Panc1 (cell line): ENCODE measurements at regions not wholly inside any gene's neighbourhood (a gene's known extent, or its start where the extent isn't known, plus 50 kb on each side); places are given as distances from the start of the nearest gene placed in this dataset.
A peak's percentile ranks its signal among the peaks of the same experiment; 100 is the strongest.

Source experiments
- ATAC-seq: fragments of 200-7000 bp; cut with Tn5 transposase; 2 replicates; pipeline ENCODE4 v1.9.1; 2020; ENCODE audit warnings: mild to moderate bottlenecking, moderate library complexity
- BruUV-seq: library from RNA; stranded (reverse); fragments of 400-500 nt; replicated peaks from 2 replicates; lab custom pipeline; 2021; lab: Mats Ljungman, UMichigan
- CTCF ChIA-PET: fragments of 300-600 bp; sonication (Branson Sonifier 250); formaldehyde crosslinking; loops from one replicate; lab custom pipeline; 2022; ENCODE audit warnings: antibody characterized with exemption; lab: Charles Lee
- POLR2A ChIA-PET: fragments of 300-600 bp; sonication (Branson Sonifier 250); formaldehyde crosslinking; loops from one replicate; lab custom pipeline; 2022; ENCODE audit warnings: antibody characterized with exemption; lab: Charles Lee
- DNase-seq: peaks from one replicate; pipeline ENCODE4 v3.0.0-alpha.2; 2010; ENCODE audit warnings: low read depth, low spot score
- H3K27ac ChIP-seq: 2 replicates; pipeline ENCODE4 v1.5.1; 2011; ENCODE audit warnings: mild to moderate bottlenecking, low read length, inconsistent platforms
- H3K27me3 ChIP-seq: fragments of 200-500 bp; sonication (Bioruptor generic); 2 replicates; pipeline ENCODE4 v1.6.0; 2014; ENCODE audit warnings: low read length, inconsistent platforms; ENCODE audit not compliant: control insufficient read depth, insufficient read depth
- H3K36me3 ChIP-seq: fragments of 200-500 bp; sonication (Bioruptor generic); 2 replicates; pipeline ENCODE4 v1.5.1; 2014; ENCODE audit warnings: inconsistent platforms, mild to moderate bottlenecking, low read length, moderate library complexity; ENCODE audit not compliant: control insufficient read depth, insufficient read depth
- H3K4me1 ChIP-seq: 2 replicates; pipeline ENCODE4 v1.5.1; 2011; ENCODE audit warnings: inconsistent platforms, mild to moderate bottlenecking, low read length, moderate library complexity; ENCODE audit not compliant: control insufficient read depth, insufficient read depth
- H3K4me3 ChIP-seq, 2 experiments: 2 replicates each; pipeline ENCODE4 v1.5.1; 2011 to 2012; ENCODE audit warnings: low read depth in 2 of 2, low read length in 2 of 2, mild to moderate bottlenecking in 2 of 2, inconsistent platforms in 1 of 2, moderate library complexity in 1 of 2
- H3K9me3 ChIP-seq: fragments of 200-500 bp; sonication (Bioruptor generic); 2 replicates; pipeline ENCODE4 v1.5.1; 2014; ENCODE audit warnings: low read depth, mild to moderate bottlenecking, inconsistent platforms, low read length, moderate library complexity; ENCODE audit not compliant: control insufficient read depth, insufficient read depth
- CTCF ChIP-seq: fragments of 450-650 bp; IDR thresholded peaks from 2 replicates; pipeline ENCODE4 v1.5.1; 2017; ENCODE audit warnings: mild to moderate bottlenecking
- POLR2AphosphoS5 ChIP-seq: IDR thresholded peaks from 2 replicates; pipeline ENCODE4 v1.6.1; 2012; ENCODE audit warnings: mild to moderate bottlenecking, low read depth, low read length, moderate library complexity
- REST ChIP-seq, 2 experiments: IDR thresholded peaks; 2 replicates each; pipeline ENCODE4 v1.6.1; 2011 to 2012; ENCODE audit warnings: low read depth in 2 of 2, control low read depth in 1 of 2, low read length in 1 of 2, mild to moderate bottlenecking in 1 of 2, moderate library complexity in 1 of 2; ENCODE audit not compliant: insufficient read depth in 1 of 2
- SIN3A ChIP-seq: IDR thresholded peaks from 2 replicates; pipeline ENCODE4 v1.6.1; 2012; ENCODE audit warnings: low read depth, mild to moderate bottlenecking, low read length, moderate library complexity, borderline replicate concordance; ENCODE audit not compliant: insufficient read depth
- TCF7L2 ChIP-seq: IDR thresholded peaks from 2 replicates; pipeline ENCODE4 v1.6.1; 2011; ENCODE audit warnings: mild to moderate bottlenecking, low read depth, low read length, inconsistent platforms
- in situ Hi-C: cut with HindIII; loops from 2 replicates; pipeline ENCODE4 v1.10.0; 2016; ENCODE audit warnings: low sequenced_read_pairs, low pct_unique_long_range_greater_than_20kb
- intact Hi-C: fragments of 100-400 bp; cut with micrococcal nuclease; formaldehyde crosslinking; loops from one replicate; pipeline ENCODE4 v1.10.0; 2022; ENCODE audit not compliant: unreplicated experiment

GRCh38 chr12:34344851-34345522 is 322.7 kb downstream of the ALG10 start:
- no peak for ATAC-seq

GRCh38 chr12:34345801-34346200 is 323.5 kb downstream of the ALG10 start:
- Histone ChIP-seq H3K9me3 (no peaks in the 10 kb centered on the region), H3K4me1 (peaks cover 63% of the 10 kb centered on the region), H3K36me3 (no peaks in the 10 kb centered on the region), H3K27me3 (no peaks in the 10 kb centered on the region; the same call in 1 of the 2 replicates), H3K27ac (no peak overlapping the region; the same call in 1 of the 2 replicates), H3K4me3 (peak overlapping the region; percentile 38 to 68)
- intact Hi-C loops = loop anchor here (2.0 to 5.0 kb wide), 2 partner anchors 36 to 279 kb away; no protein-coding TSS in a partner anchor
- BruUV-seq = no TSS peak
- ChIA-PET POLR2A (no interaction called here), CTCF (no interaction called here)
- DNase-seq (no peak), ATAC-seq (no peak)
- TF ChIP-seq POLR2AphosphoS5 = no peak
- TF ChIP-seq TCF7L2 = no peak
- no peak for TF ChIP-seq CTCF
- no peak for TF ChIP-seq SIN3A
- no peak for TF ChIP-seq REST (IDR thresholded peaks at IDR 0.05; ENCODE audit: insufficient read depth in 1 of 2, low read depth in 2 of 2, low read length in 1 of 2)
- in situ Hi-C loops = no loop called here

More at GRCh38 chr12:34344851-34345522, 322.7 kb downstream of the ALG10 start:
- TF ChIP-seq CTCF (no peak), SIN3A (no peak), POLR2AphosphoS5 (no peak), REST (IDR thresholded peaks at IDR 0.05; ENCODE audit: insufficient read depth in 1 of 2, low read depth in 2 of 2, low read length in 1 of 2) (no peak), TCF7L2 (no peak)
- POLR2A ChIA-PET = interaction anchor here (0.6 kb wide), 1 partner anchor 224 kb away, joined by 3 read pairs; no protein-coding TSS in a partner anchor
- Histone ChIP-seq H3K36me3 (no peaks in the 10 kb centered on the region), H3K9me3 (no peaks in the 10 kb centered on the region), H3K4me3 (peak overlapping the region in 1 of 2 experiments; percentile 68; a peak in 2 of 4 replicates), H3K27ac (no peak overlapping the region), H3K27me3 (no peaks in the 10 kb centered on the region; the same call in 1 of the 2 replicates), H3K4me1 (peaks cover 62% of the 10 kb centered on the region)
- CTCF ChIA-PET = no interaction called here
- no TSS peak for BruUV-seq
- intact Hi-C loops = loop anchor here (5.0 kb wide), 1 partner anchor 37 kb away; no protein-coding TSS in a partner anchor
- no peak for DNase-seq
- in situ Hi-C loops = no loop called here
